ENCODE measurements at regions not wholly inside any gene's neighbourhood (a gene's known extent, or its start where the extent isn't known, plus 50 kb on each side); places are given as distances from the start of the nearest gene placed in this dataset.

GRCh38 chr6:168136622-168137021, 57.6 kb upstream of the FRMD1 start:
- TF ChIP-seq MXI1 (IDR thresholded peaks at IDR 0.05; ENCODE audit: borderline replicate concordance, low read depth, low read length), result no peak
- TF ChIP-seq RFX5 (IDR thresholded peaks at IDR 0.05; ENCODE audit: low read depth, low read length), result no peak
- no peak for TF ChIP-seq USF2 (IDR thresholded peaks at IDR 0.05; ENCODE audit: low read depth, low read length)
- no peak for TF ChIP-seq CTCF (conservative IDR thresholded peaks at IDR 0.05; ENCODE audit: low read depth, low read length)
- TF ChIP-seq CHD1 (IDR thresholded peaks at IDR 0.05; ENCODE audit: low read depth, low read length), result no peak
- TF ChIP-seq SMC3 (IDR thresholded peaks at IDR 0.05; ENCODE audit: low read depth, low read length), result no peak
- TF ChIP-seq ELK1 (IDR thresholded peaks at IDR 0.05; ENCODE audit: borderline replicate concordance, low read depth, low read length), result no peak
- TF ChIP-seq FOS (IDR thresholded peaks at IDR 0.05; ENCODE audit: low read depth, low read length), result no peak
- no peak for TF ChIP-seq BHLHE40 (IDR thresholded peaks at IDR 0.05; ENCODE audit: low read depth, low read length)
- TF ChIP-seq MAZ (IDR thresholded peaks at IDR 0.05; ENCODE audit: borderline replicate concordance, low read depth, low read length), result no peak
- no peak for TF ChIP-seq MAFK (IDR thresholded peaks at IDR 0.05; ENCODE audit: low read depth, low read length)
- no peak for TF ChIP-seq RCOR1 (IDR thresholded peaks at IDR 0.05; ENCODE audit: insufficient replicate concordance, low read length)
- no peak for TF ChIP-seq NFE2L2 (IDR thresholded peaks at IDR 0.05; ENCODE audit: low read depth, low read length)
- TF ChIP-seq POLR2A (IDR thresholded peaks at IDR 0.05; ENCODE audit: low read depth, low read length), result no peak
- TF ChIP-seq CEBPB (IDR thresholded peaks at IDR 0.05; ENCODE audit: low read depth, low read length), result no peak
- no peak for TF ChIP-seq RAD21 (IDR thresholded peaks at IDR 0.05; ENCODE audit: low read length)
- no CpG with 5 or more reads among the region's 5 CpGs for WGBS, 2 experiments (ENCODE audit: extremely low coverage in 2 of 2, insufficient read length in 1 of 2)
- H2BK5ac ChIP-seq (ENCODE audit: low read depth, low read length, poor library complexity, severe bottlenecking), result no peak overlapping the region
- H3K79me1 ChIP-seq (ENCODE audit: low read depth in 1 of 2, low read length in 2 of 2), result no peaks in the 10 kb centered on the region
- POLR2A ChIA-PET (ENCODE audit: unreplicated experiment), result no interaction called here
- no peaks in the 10 kb centered on the region for H4K20me1 ChIP-seq (ENCODE audit: insufficient read depth, low read length)
- H4K5ac ChIP-seq (ENCODE audit: low read depth, low read length), result no peak overlapping the region
- no peak overlapping the region for H3K23ac ChIP-seq (ENCODE audit: low read depth, low read length)
- H2AK5ac ChIP-seq (ENCODE audit: low read depth, low read length), result no peak overlapping the region
- no peak overlapping the region for H4K91ac ChIP-seq (ENCODE audit: insufficient read depth, low read depth, low read length)
- H2AK9ac ChIP-seq (replicated peaks; ENCODE audit: low read depth, low read length, poor library complexity), result no peak overlapping the region
- H3K56ac ChIP-seq (ENCODE audit: extremely low read depth, insufficient read depth, low read length), result no peak overlapping the region
- H3K14ac ChIP-seq (replicated peaks; ENCODE audit: low read depth, low read length), result no peak overlapping the region
- H3K4me1 ChIP-seq (ENCODE audit: control insufficient read depth, insufficient read depth, low read length), result peaks cover 2% of the 10 kb centered on the region; the same call in 1 of the 2 replicates
- no peak overlapping the region for H3K4ac ChIP-seq (ENCODE audit: low read depth, low read length)
- DNase-seq, result no peak
- H3K36me3 ChIP-seq (ENCODE audit: control insufficient read depth, insufficient read depth, low read length), result no peaks in the 10 kb centered on the region
- BruUV-seq (replicated peaks), result no TSS peak
- H4K8ac ChIP-seq (ENCODE audit: low read depth in 2 of 2, low read length in 2 of 2), result no peak overlapping the region
- no peaks in the 10 kb centered on the region for H3K9me1 ChIP-seq (ENCODE audit: insufficient read depth, low read length)
- ATAC-seq (ENCODE audit: low read depth), result no peak
- no peak overlapping the region for H3K27ac ChIP-seq (ENCODE audit: insufficient read depth, low read length)
- H3K18ac ChIP-seq (ENCODE audit: low read depth, low read length), result no peak overlapping the region
- intact Hi-C loops (cut with micrococcal nuclease), result no loop called here
- no peak overlapping the region for H2AFZ ChIP-seq (replicated peaks; ENCODE audit: low read length, poor library complexity)
- no peak overlapping the region for H2BK15ac ChIP-seq (ENCODE audit: low read depth, low read length)
- H2BK20ac ChIP-seq (ENCODE audit: low read depth, low read length), result no peak overlapping the region
- dilution Hi-C loops (cut with HindIII; ENCODE audit: low sequenced_read_pairs, unreplicated experiment), result no loop called here
- H2BK120ac ChIP-seq (ENCODE audit: low read depth, low read length), result no peak overlapping the region
- H3K4me3 ChIP-seq (ENCODE audit: insufficient read depth, low read depth, low read length), result no peak overlapping the region
- in situ Hi-C loops (cut with MboI; ENCODE audit: low sequenced_read_pairs), result no loop called here
- CTCF ChIA-PET, result no interaction called here
- no peak overlapping the region for H3K4me2 ChIP-seq (ENCODE audit: low read depth, low read length)
- no peak overlapping the region for H3K9ac ChIP-seq (ENCODE audit: low read depth, low read length)
- peaks cover 1% of the 10 kb centered on the region; the same call in 1 of the 2 replicates for H3K27me3 ChIP-seq (ENCODE audit: control insufficient read depth, insufficient read depth, low read length)
- no peaks in the 10 kb centered on the region for H3K9me3 ChIP-seq (ENCODE audit: control insufficient read depth, insufficient read depth, low read length)

All from IMR-90 (cell line).